ENCODE measurements at regions not wholly inside any gene's neighbourhood (a gene's known extent, or its start where the extent isn't known, plus 50 kb on each side); places are given as distances from the start of the nearest gene placed in this dataset.

- no peak for TF ChIP-seq PATZ1 (CRISPR knock-in tag; IDR thresholded peaks at IDR 0.05; ENCODE audit: borderline replicate concordance)
- no peak for TF ChIP-seq OSR1 (CRISPR knock-in tag; IDR thresholded peaks at IDR 0.05)
- TF ChIP-seq TCF4 (CRISPR knock-in tag; IDR thresholded peaks at IDR 0.05; ENCODE audit: borderline replicate concordance): no peak
- no peak for TF ChIP-seq PPARA (CRISPR knock-in tag; IDR thresholded peaks at IDR 0.05; ENCODE audit: borderline replicate concordance)
- no peak for TF ChIP-seq ESRRG (CRISPR knock-in tag; IDR thresholded peaks at IDR 0.05)
Observed at GRCh38 chr7:88615336-88615735, 144.2 kb upstream of the ZNF804B start.

Data from SK-N-SH treated with all-trans-retinoic acid at 6 μM for 48 hours (cell line).